ENCODE measurements at regions not wholly inside any gene's neighbourhood (a gene's known extent, or its start where the extent isn't known, plus 50 kb on each side); places are given as distances from the start of the nearest gene placed in this dataset.

GRCh38 chrX:49773993-49774392, 55.1 kb upstream of the PAGE4 start:
- no peak for TF ChIP-seq POLR2A (IDR thresholded peaks at IDR 0.05; ENCODE audit: low read depth, low read length)
- no peak for TF ChIP-seq CTCF (conservative IDR thresholded peaks at IDR 0.05; ENCODE audit: low read depth, low read length)
- no peak for TF ChIP-seq RCOR1 (IDR thresholded peaks at IDR 0.05; ENCODE audit: insufficient replicate concordance, low read length)
